HUES48 (cell line): ENCODE measurements at regions not wholly inside any gene's neighbourhood (a gene's known extent, or its start where the extent isn't known, plus 50 kb on each side); places are given as distances from the start of the nearest gene placed in this dataset.

Source experiments
- H3K27ac ChIP-seq: one replicate; pipeline ENCODE4 v1.7.0; 2013; ENCODE audit warnings: low read depth, low read length, inconsistent platforms
- H3K27me3 ChIP-seq: 2 replicates; pipeline ENCODE4 v1.6.1; 2013; ENCODE audit warnings: mild to moderate bottlenecking, low read length; ENCODE audit not compliant: control insufficient read depth, insufficient read depth
- H3K36me3 ChIP-seq: 2 replicates; pipeline ENCODE4 v1.6.1; 2013; ENCODE audit warnings: low read length; ENCODE audit not compliant: control insufficient read depth, insufficient read depth
- H3K4me1 ChIP-seq: 2 replicates; pipeline ENCODE4 v1.6.1; 2013; ENCODE audit warnings: mild to moderate bottlenecking, low read length; ENCODE audit not compliant: control insufficient read depth, insufficient read depth
- H3K4me3 ChIP-seq: 2 replicates; pipeline ENCODE4 v1.5.1; 2013; ENCODE audit warnings: mild to moderate bottlenecking, low read depth, low read length
- H3K9ac ChIP-seq: 2 replicates; pipeline ENCODE4 v1.6.1; 2013; ENCODE audit warnings: mild to moderate bottlenecking, low read depth, low read length, moderate library complexity
- H3K9me3 ChIP-seq: 2 replicates; pipeline ENCODE4 v1.6.1; 2013; ENCODE audit warnings: low read length; ENCODE audit not compliant: control insufficient read depth, insufficient read depth

DNA sequence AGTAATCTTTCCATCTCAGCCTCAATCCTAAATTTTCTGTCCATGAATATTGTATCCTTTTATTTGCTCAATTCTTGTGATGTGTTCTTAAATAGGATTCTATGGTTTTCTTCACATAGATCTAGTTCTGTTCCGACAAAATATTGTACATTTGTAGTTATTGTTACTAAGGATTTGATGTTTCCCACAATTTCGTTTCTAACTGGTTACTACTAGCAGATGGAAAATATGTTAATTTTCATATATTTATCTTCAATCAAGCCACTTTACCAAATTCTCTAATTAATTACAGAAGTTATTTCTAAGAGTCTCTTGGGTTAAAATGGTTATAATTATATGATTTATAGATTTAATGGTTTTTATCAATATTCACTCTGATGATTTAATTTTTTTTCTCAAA lies 60.3 kb downstream of the SEC61B start:
- H3K36me3 ChIP-seq: no peaks in the 10 kb centered on the region
- H3K4me3 ChIP-seq: no peak overlapping the region
- no peak overlapping the region for H3K27ac ChIP-seq
- no peaks in the 10 kb centered on the region for H3K9me3 ChIP-seq
- H3K4me1 ChIP-seq: no peaks in the 10 kb centered on the region
- no peak overlapping the region for H3K9ac ChIP-seq
- H3K27me3 ChIP-seq: no peaks in the 10 kb centered on the region

DNA sequence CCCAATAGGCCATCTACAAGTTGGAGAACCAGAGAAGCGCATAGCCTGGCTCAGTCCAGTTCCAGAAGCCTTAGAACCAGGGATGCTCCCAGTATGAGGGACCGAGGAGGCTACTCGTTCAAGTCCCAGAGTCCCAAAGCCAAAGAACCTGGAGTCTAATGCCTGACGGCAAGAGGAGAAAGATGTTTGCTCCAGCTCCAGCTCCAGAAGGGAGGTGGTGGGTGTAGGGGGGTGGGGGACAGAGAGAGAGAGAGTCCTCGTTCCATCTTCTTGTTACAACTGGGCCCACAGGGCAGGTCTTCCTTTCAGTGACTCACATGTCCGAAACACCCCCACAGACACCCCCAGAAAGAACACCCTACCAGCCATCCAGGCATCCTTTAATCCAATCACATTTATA lies 63.9 kb downstream of the SEC61B start:
- Histone ChIP-seq H3K36me3 (no peaks in the 10 kb centered on the region), H3K9ac (no peak overlapping the region), H3K4me1 (no peaks in the 10 kb centered on the region), H3K27ac (no peak overlapping the region), H3K4me3 (no peak overlapping the region), H3K9me3 (no peaks in the 10 kb centered on the region), H3K27me3 (no peaks in the 10 kb centered on the region)

DNA sequence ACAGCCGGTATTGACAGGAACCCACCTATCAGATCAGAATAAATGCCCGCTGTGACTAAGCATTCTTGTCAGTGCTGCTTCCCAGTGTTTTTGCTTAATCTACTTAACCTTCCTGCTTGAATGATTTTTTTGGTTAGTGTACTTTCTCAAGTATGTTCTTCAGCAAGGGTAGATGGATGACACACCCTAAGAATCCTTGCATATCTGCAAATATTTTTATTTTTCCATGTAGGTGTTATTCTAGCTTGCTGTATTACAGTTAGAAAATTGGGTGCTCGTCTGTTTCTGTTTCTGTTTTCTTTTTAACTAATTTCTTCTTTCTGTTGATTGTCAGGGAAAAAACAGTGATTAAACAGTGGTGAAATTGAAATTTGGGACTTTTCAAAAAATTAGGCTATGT lies 64.5 kb downstream of the SEC61B start:
- H3K9me3 ChIP-seq: no peaks in the 10 kb centered on the region
- H3K36me3 ChIP-seq: no peaks in the 10 kb centered on the region
- no peaks in the 10 kb centered on the region for H3K27me3 ChIP-seq
- H3K9ac ChIP-seq: no peak overlapping the region
- no peak overlapping the region for H3K27ac ChIP-seq
- no peaks in the 10 kb centered on the region; the same call in 1 of the 2 replicates for H3K4me1 ChIP-seq
- H3K4me3 ChIP-seq: no peak overlapping the region

DNA sequence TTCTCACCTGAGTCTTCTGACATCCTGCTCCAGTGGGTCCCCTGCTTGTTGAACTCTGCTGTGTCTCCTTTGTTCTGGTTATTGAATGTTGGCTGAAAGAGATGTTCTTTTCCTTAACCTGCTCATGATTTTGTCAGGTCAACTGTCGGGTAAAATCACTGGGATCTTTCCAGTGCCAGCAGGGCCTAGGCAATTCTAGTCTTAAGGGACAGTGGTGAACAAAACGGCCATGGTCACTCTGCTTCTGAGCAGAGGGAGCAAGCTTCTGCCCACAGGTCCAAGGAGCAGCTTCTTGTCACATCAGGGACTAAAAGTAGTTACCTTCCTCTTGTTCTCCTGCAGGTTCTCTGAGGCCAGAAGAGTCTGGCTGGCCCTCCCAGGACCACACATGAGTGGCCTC lies 65.6 kb downstream of the SEC61B start:
- no peaks in the 10 kb centered on the region for H3K27me3 ChIP-seq

DNA sequence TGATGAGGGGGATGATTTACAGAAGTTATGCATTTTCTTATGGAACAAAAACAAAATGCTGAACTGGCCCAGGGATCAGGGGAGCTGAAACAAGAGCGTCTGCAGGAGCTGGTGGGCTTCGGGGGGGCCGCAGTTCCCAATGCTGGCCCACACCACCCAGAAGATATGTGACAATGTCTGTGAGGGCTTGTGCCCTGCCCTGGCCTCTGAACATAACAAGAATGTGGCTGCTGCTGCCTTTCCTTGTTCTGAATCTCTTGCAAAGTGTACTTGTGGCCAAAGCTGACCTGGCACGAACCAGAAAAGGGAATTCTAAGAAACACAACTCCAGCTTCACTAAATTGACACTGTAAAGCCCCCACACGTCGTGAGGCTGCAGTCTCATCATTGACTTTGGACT lies 66.7 kb downstream of the SEC61B start:
- H3K9ac ChIP-seq: no peak overlapping the region
- H3K27ac ChIP-seq: no peak overlapping the region
- no peaks in the 10 kb centered on the region for H3K36me3 ChIP-seq

More for the DNA sequence above, 65.6 kb downstream of the SEC61B start:
- Histone ChIP-seq H3K4me3 (no peak overlapping the region), H3K9ac (no peak overlapping the region), H3K36me3 (no peaks in the 10 kb centered on the region), H3K4me1 (no peaks in the 10 kb centered on the region; the same call in 1 of the 2 replicates), H3K27ac (no peak overlapping the region), H3K9me3 (no peaks in the 10 kb centered on the region)

DNA sequence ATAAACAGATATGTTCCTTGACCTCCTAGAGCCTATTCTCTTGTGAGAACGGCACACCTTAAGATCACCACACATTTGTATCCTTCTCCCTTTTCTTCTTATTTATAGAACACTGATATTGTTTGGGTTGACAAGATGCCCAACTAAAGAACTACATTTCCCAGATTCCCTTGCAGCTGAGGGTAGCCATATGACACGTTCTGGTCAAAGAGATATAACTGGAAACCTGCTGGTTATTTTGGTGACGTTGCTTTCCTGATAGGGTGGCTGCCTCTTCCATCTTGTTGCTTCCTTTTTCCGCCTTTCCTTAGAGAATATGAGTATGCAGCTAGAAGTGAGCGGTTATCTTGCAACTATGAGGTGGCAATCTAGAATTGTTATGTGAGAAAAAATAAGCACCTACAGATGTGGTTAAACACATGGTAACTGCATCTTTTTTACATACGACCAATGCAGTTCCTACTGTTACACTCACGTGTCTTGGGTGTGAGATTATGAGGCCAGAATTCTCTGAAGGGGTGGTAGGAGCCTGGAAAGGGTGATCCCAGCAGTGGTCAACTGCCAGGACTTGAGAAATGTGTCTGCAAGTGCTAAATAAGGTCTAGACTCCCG lies 72.9 kb downstream of the SEC61B start:
- no peaks in the 10 kb centered on the region for H3K9me3 ChIP-seq
- H3K27me3 ChIP-seq: no peaks in the 10 kb centered on the region
- H3K9ac ChIP-seq: no peak overlapping the region
- peaks cover 12% of the 10 kb centered on the region for H3K4me1 ChIP-seq
- no peak overlapping the region for H3K4me3 ChIP-seq
- no peaks in the 10 kb centered on the region for H3K36me3 ChIP-seq
- no peak overlapping the region for H3K27ac ChIP-seq

More for the DNA sequence above, 66.7 kb downstream of the SEC61B start:
- Histone ChIP-seq H3K4me3 (no peak overlapping the region), H3K27me3 (no peaks in the 10 kb centered on the region), H3K4me1 (no peaks in the 10 kb centered on the region; the same call in 1 of the 2 replicates), H3K9me3 (no peaks in the 10 kb centered on the region)

DNA sequence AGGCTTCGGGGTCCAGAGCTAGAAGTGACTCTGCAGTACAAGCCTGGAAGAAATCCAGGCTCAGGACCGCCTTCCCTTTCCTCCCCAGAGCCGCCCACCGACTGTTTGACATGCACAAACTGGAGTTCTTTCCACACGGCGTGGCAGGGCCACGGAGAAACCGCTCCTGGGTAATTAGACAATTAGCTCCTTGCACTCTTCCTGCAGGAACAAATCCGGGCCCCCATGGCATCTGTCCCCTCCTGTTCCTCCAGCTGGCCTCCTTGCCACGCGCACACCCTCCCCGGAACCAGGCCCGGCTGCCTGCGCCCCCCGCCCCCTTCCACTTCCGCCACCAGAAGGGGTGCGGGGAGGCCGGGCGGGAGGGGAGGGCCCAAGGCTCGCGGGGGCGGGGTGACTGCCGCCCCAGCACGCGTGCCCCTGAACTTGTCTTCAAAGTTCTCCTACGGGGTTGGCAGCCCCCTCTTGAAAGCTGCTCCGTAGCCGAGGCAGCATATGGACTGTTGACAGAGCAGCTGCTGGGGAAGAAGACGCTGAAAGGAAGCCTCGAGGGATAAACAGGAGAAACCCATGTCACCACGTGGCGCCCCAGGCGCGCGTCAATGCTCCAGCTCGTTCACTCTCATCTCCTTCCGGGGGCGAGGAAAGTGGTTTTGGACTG lies 74.3 kb downstream of the SEC61B start:
- H3K36me3 ChIP-seq: no peaks in the 10 kb centered on the region
- H3K9ac ChIP-seq: no peak overlapping the region
- no peak overlapping the region for H3K4me3 ChIP-seq
- no peak overlapping the region for H3K27ac ChIP-seq
- no peaks in the 10 kb centered on the region for H3K9me3 ChIP-seq
- H3K4me1 ChIP-seq: peaks cover 12% of the 10 kb centered on the region
- no peaks in the 10 kb centered on the region for H3K27me3 ChIP-seq

DNA sequence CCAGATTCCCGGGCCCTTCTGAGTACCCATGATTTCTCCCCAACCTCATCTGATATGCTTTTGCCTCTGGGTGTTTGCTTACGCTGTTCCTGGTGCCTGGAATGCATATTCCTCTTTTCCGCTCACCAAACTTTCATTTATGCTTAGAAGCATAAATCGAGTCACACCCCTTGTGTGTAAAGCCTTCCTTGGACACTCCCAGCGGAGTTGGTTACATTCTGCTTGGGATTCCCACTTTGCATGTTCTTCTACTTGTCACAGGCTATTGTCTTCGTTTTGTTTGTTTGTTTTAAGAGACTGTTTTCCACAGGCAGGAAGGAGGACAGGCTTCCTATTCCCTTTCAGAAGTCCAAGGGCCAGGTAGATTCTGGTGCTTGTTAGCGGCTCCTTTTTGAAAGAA lies 76.5 kb downstream of the SEC61B start:
- H3K36me3 ChIP-seq: no peaks in the 10 kb centered on the region

DNA sequence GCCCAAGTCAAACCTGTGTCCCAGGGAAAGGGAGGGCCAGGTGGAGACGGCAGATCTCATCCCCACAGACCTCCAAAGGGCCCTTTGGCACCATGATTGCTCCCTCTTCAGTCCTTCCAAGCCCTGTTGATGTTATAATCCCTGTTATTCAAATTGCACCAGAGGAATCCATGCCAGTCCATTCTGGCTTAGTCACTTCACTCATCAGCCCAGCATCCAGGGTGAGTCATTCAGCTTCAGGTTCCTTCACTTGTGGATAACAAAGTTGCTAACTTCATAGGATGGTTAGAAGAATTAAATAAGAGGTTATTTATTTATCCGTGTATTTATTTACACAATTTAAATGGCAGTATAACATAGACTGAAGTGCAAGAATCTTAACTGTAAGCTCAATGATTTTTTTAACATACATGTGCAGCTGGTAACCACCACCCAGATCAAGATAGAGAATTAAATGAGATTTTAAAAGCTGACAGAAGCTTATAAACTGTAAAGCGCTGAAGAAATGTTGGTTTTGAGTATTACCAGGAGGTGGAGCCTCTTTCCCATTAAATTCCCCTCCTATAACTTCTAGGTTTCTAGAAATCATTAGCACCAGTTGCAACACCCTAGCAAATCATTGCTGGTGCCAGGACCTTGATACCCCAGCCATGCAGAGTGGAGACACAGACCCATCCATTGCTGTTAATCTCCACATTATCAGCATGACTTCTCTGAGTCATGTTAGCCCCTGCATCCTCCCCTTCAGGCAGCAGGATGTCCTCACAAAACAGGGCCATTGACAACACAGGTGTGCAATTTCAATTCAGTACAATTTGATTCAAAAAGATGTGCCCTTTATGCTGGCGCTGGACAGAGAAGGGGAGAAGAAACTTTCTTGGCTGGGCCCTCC lies 77.4 kb downstream of the SEC61B start:
- Histone ChIP-seq H3K4me1 (peaks cover 12% of the 10 kb centered on the region), H3K9ac (no peak overlapping the region), H3K27me3 (no peaks in the 10 kb centered on the region), H3K27ac (peak overlapping the region; percentile 82), H3K9me3 (no peaks in the 10 kb centered on the region), H3K36me3 (no peaks in the 10 kb centered on the region), H3K4me3 (no peak overlapping the region)

More for the DNA sequence above, 76.5 kb downstream of the SEC61B start:
- Histone ChIP-seq H3K9me3 (no peaks in the 10 kb centered on the region), H3K4me3 (no peak overlapping the region), H3K27ac (peak overlapping the region; percentile 82), H3K4me1 (peaks cover 12% of the 10 kb centered on the region), H3K27me3 (no peaks in the 10 kb centered on the region), H3K9ac (no peak overlapping the region)

DNA sequence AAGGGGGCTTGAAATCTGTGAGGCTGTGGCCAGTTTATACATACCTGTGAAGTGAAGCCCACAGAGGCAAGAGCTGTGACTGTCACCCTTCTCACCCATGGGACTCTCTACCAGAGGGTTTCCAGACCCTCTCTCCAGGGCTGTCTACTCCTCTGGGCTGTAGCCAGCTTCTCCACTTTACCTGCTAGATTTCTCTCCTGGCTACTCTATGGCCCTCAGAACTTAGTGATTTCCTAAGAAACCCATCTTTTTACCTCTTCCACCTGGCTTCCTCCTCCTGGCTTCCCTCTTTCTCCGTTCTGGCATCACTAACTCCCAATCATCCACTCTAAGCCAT lies 78.0 kb downstream of the SEC61B start:
- Histone ChIP-seq H3K4me1 (peaks cover 12% of the 10 kb centered on the region), H3K9me3 (no peaks in the 10 kb centered on the region), H3K27ac (no peak overlapping the region), H3K9ac (no peak overlapping the region), H3K27me3 (no peaks in the 10 kb centered on the region), H3K4me3 (no peak overlapping the region), H3K36me3 (no peaks in the 10 kb centered on the region)

DNA sequence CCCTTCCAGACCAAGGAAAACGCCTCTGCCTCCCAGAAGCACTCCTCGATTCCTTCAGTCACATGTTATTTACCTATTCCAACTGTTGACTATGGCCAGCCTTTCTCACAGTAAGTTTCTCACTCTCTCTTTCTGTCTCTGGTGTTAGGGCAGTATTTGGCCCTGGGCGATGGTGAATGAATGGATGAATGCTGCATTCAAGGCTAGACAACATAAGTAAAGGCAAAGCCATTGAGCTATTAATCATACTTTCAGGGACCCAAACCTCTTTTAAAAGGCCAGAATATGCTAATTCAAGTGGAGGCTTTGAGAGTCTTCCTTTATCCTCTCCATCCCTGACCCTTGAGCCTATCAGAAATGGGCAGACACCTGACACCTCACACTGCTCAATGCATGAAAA lies 78.5 kb downstream of the SEC61B start:
- H3K4me3 ChIP-seq: no peak overlapping the region
- H3K9me3 ChIP-seq: no peaks in the 10 kb centered on the region
- no peaks in the 10 kb centered on the region for H3K27me3 ChIP-seq
- no peaks in the 10 kb centered on the region for H3K36me3 ChIP-seq
- H3K9ac ChIP-seq: no peak overlapping the region
- no peak overlapping the region for H3K27ac ChIP-seq
- H3K4me1 ChIP-seq: peaks cover 12% of the 10 kb centered on the region
